Ovary (tissue), 7 donors: ENCODE measurements at regions not wholly inside any gene's neighbourhood (a gene's known extent, or its start where the extent isn't known, plus 50 kb on each side); places are given as distances from the start of the nearest gene placed in this dataset.

ENCODE experiments used
- DNase-seq, 5 donors: peaks; one replicate each; pipeline ENCODE4 v3.0.0-alpha.2; 2019 to 2020
- H3K27ac ChIP-seq, 2 donors: fragments of 200-600 bp; one replicate each; pipeline versions ENCODE4 v1.5.1 to v1.8.0; 2019 to 2022
- H3K27me3 ChIP-seq: fragments of 200-600 bp; one replicate; pipeline ENCODE4 v1.8.0; 2022
- H3K36me3 ChIP-seq: fragments of 200-600 bp; sonication (generic); one replicate; pipeline ENCODE4 v1.5.1; 2019
- H3K4me1 ChIP-seq: one replicate; pipeline ENCODE4 v1.8.1; 2013; ENCODE audit warnings: mild to moderate bottlenecking, moderate library complexity; ENCODE audit not compliant: insufficient read depth
- H3K4me3 ChIP-seq: fragments of 200-600 bp; sonication (generic); one replicate; pipeline ENCODE4 v1.5.1; 2017
- H3K9me3 ChIP-seq, 2 donors: fragments of 200-600 bp in 1 of 2; sonication (generic) in 1 of 2; one replicate each; pipeline versions ENCODE4 v1.5.1 to v1.8.1; 2013 to 2019; ENCODE audit warnings: mild to moderate bottlenecking in 1 of 2, moderate library complexity in 1 of 2
- EP300 ChIP-seq: sonication (generic); formaldehyde crosslinking; IDR thresholded peaks from one replicate; pipeline ENCODE4 v1.6.1; 2017; ENCODE audit warnings: antibody characterized with exemption
- POLR2A ChIP-seq: fragments of 450-650 bp; IDR thresholded peaks from one replicate; pipeline ENCODE4 v1.6.1; 2017; ENCODE audit warnings: antibody characterized with exemption, mild to moderate bottlenecking, moderate library complexity
- WGBS, 3 donors: extraction: QIAGEN DNeasy Blood & Tissue Kit in 1 of 3; methylation state at CpG; one replicate each; pipeline versions ENCODE4 v1.1.5 to v1.1.7; 2013 to 2017; 5-methylcytosine and 5-hydroxymethylcytosine counted together
- intact Hi-C, 4 donors: fragments of 100-400 bp; cut with DNase I; formaldehyde crosslinking; loops; one replicate each; pipeline versions ENCODE4 v1.11.0 to v1.15.1; 2022 to 2023
- TF ChIP-seq, protein P1 (sequence below), 3 donors: fragments of 450-650 bp in 2 of 3; fragments of 200-600 bp in 1 of 3; IDR thresholded peaks; one replicate each; pipeline versions ENCODE4 v1.5.1 to v1.8.0; 2016 to 2022; ENCODE audit warnings: antibody characterized with exemption in 3 of 3, mild to moderate bottlenecking in 1 of 3
- donor health status: DM: no; HTN: no; CAD: no; lungs with moderate emphysema.
- donor health status: DM: no; HTN: no; CAD: no.
- donor health status: Bipolar disorder and iron deficiency.
- donor health status: DM: no; HTN: no; CAD: no.
- donor health status: DM: yes; HTN: yes; CAD: no.

DNA sequence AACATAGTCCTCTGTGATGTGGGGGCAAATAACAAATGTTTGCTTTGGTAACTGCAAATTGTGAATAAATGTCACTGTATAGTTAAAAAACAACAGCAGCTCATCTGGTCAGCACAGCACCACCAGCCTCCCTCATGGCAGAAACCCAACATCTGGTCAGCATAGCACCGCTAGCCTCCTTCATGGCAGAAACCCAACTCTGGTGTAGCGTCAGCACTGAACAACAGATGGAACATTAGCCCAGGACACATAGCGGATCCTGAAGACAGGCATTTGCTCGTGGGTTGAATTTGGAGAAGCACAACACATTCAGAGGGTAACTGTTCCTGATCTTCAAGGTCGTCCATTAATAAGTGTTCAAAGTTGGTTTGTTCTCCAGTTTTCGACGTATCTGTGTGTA is 265.9 kb downstream of the DLL1 start:
- TF ChIP-seq EP300: no peak
- no peak for TF ChIP-seq POLR2A
- TF ChIP-seq, protein P1, sequence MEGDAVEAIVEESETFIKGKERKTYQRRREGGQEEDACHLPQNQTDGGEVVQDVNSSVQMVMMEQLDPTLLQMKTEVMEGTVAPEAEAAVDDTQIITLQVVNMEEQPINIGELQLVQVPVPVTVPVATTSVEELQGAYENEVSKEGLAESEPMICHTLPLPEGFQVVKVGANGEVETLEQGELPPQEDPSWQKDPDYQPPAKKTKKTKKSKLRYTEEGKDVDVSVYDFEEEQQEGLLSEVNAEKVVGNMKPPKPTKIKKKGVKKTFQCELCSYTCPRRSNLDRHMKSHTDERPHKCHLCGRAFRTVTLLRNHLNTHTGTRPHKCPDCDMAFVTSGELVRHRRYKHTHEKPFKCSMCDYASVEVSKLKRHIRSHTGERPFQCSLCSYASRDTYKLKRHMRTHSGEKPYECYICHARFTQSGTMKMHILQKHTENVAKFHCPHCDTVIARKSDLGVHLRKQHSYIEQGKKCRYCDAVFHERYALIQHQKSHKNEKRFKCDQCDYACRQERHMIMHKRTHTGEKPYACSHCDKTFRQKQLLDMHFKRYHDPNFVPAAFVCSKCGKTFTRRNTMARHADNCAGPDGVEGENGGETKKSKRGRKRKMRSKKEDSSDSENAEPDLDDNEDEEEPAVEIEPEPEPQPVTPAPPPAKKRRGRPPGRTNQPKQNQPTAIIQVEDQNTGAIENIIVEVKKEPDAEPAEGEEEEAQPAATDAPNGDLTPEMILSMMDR (IDR thresholded peaks at IDR 0.05): no peak
- intact Hi-C loops: no loop called here
- Histone ChIP-seq H3K27ac (no peak overlapping the region), H3K9me3 (no peaks in the 10 kb centered on the region), H3K27me3 (no peaks in the 10 kb centered on the region), H3K4me3 (no peak overlapping the region), H3K36me3 (no peaks in the 10 kb centered on the region), H3K4me1 (no peaks in the 10 kb centered on the region)
- peak; percentile 38 to 74 (median 66) for DNase-seq
- 9 to 27% (median 10%) methylated on average over 7 of the region's 7 CpGs for WGBS, 3 donors

DNA sequence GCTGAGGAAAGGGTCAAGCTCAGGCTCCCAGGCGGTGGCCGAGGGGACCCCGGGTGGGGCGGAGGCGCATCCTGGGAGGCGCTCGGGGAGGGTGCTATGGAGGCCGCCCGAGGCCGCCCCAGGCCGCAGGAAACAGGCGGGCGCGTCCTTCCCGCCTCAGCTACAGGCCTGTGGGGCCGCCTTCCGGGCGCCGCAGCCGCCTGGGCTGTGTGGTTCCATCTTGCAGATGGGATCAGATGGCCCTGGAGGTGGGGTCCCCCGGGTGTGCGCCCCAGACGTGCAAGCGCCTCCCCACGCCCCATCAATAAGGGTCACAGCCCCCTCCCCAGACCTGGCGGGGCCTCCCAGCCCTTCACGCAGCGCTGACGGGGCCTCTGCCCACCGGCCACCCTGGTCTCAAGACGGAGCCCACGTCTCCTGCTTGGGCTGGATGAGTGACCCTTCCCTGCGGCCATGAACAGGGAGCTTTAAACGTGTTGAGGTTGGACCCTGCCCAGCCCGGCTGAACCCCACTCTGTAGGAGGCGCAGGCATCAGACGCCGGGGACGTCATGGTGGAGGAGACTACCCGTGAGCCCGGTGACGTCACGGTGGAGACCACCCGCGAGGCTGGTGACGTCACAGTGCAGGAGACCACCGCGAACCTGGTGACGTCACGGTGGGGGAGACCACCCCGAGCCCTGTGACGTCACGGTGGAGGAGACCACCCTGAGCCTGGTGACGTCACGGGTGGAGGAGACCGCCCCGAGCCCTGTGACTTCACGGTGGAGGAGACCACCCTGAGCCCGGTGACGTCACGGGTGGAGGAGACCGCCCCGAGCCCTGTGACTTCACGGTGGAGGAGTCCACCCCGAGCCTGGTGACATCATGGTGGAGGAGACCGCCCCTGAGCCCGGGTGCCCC is 267.0 kb downstream of the DLL1 start:
- intact Hi-C loops: no loop called here
- Histone ChIP-seq H3K27ac (no peak overlapping the region), H3K4me1 (no peaks in the 10 kb centered on the region), H3K36me3 (no peaks in the 10 kb centered on the region), H3K9me3 (no peaks in the 10 kb centered on the region), H3K27me3 (no peaks in the 10 kb centered on the region), H3K4me3 (no peak overlapping the region)
- WGBS, 3 donors: 86 to 92% (median 91%) methylated on average over 65 to 67 of the region's 67 CpGs
- peak in 2 of 5 donors; percentile 22 to 32 for DNase-seq
- TF ChIP-seq EP300: no peak
- TF ChIP-seq POLR2A: no peak
- TF ChIP-seq, protein P1 (IDR thresholded peaks at IDR 0.05): no peak

DNA sequence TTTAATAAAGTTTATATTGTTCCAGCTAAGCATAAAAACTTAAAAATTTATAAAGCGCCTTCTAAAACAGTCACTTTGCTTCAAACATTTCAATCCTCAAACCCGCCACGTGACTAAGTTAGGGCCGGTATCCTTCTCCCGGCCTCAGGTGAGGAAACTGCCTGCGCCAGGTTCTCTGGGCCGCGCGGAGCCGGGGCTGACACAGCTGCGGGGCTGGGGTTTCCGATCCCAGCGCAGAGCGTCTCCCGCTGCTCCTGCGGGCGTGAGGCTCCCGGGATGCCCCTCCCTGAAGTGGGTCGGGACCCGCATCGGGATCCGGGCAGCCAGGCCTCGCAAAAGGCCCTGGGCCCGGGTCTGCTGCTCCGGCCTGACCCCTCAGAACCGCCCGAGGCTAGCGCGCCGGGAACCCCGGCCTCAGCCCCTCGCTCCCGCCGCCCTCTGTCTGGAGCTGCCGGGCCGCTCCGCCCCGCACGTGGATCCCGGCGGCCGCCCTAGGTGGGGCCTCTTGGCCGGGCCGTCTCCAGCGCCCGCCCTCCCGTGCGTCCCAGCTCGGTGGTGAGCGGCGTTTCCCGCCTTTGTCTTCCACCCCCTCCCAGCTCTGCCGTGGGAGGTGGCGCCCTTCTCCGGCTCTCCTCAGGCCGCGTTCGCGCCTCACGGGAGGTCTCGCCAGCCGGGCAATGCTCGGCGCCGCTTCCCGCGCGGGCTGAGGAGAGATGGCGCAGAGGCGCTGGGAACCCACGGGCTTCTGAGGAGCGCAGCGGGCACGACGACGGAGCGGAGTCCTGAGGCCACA is 267.9 kb downstream of the DLL1 start:
- H3K27me3 ChIP-seq: no peaks in the 10 kb centered on the region
- H3K36me3 ChIP-seq: no peaks in the 10 kb centered on the region
- no peaks in the 10 kb centered on the region for H3K9me3 ChIP-seq
- no peak overlapping the region for H3K27ac ChIP-seq
- peak in 2 of 5 donors; percentile 35 to 50 for DNase-seq
- no peak overlapping the region for H3K4me3 ChIP-seq
- TF ChIP-seq POLR2A: no peak
- TF ChIP-seq, protein P1 (IDR thresholded peaks at IDR 0.05): no peak
- TF ChIP-seq EP300: no peak
- intact Hi-C loops: no loop called here
- 31 to 59% (median 45%) methylated on average over 43 to 77 of the region's 77 CpGs for WGBS, 3 donors
- H3K4me1 ChIP-seq: peaks cover 2% of the 10 kb centered on the region

DNA sequence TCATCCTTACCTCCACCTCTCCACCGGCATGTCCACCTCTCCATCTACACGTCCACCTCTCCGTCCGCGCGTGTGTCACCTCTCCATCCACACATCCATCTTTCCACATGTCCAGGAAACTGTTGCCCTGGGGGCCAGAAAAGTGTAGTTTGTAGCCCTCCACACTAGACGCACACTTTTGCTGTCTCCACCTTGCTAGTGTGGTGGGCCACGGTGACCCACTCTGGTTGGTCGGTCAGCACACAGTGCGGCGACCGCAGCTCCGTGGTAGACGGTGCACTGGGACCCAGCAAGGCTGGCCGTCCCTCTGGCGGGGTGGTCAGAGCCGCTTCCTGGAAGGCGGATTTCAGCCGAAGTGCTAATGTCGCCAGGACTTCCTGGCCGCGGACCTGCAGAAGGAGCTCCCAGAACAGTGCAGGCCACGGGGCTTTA is 268.6 kb downstream of the DLL1 start:
- WGBS, 3 donors: 94 to 98% (median 96%) methylated on average over 23 of the region's 23 CpGs
- Histone ChIP-seq H3K4me3 (no peak overlapping the region), H3K36me3 (no peaks in the 10 kb centered on the region), H3K9me3 (no peaks in the 10 kb centered on the region), H3K4me1 (peaks cover 3% of the 10 kb centered on the region), H3K27ac (no peak overlapping the region), H3K27me3 (no peaks in the 10 kb centered on the region)
- TF ChIP-seq, protein P1 (IDR thresholded peaks at IDR 0.05): no peak
- TF ChIP-seq EP300 (no peak), POLR2A (no peak)
- intact Hi-C loops: no loop called here
- DNase-seq: no peak
